Thyroid gland (tissue), 4 donors: ENCODE measurements at regions not wholly inside any gene's neighbourhood (a gene's known extent, or its start where the extent isn't known, plus 50 kb on each side); places are given as distances from the start of the nearest gene placed in this dataset.

Experiments
- CTCF ChIP-seq, 6 experiments: fragments of 200-600 bp in 3 of 6; fragments of 450-650 bp in 3 of 6; sonication (generic) in 3 of 6; IDR thresholded peaks; one replicate each; pipeline ENCODE4 v1.5.1; 2016 to 2019; ENCODE audit warnings: antibody characterized with exemption in 6 of 6, mild to moderate bottlenecking in 2 of 6, inconsistent platforms in 1 of 6, moderate library complexity in 1 of 6
- POLR2A ChIP-seq, 2 donors: fragments of 450-650 bp; IDR thresholded peaks; one replicate each; pipeline ENCODE4 v1.6.1; 2017; ENCODE audit warnings: antibody characterized with exemption in 2 of 2, mild to moderate bottlenecking in 2 of 2, moderate library complexity in 1 of 2

- TF ChIP-seq CTCF (IDR thresholded peaks at IDR 0.05), result no peak
- TF ChIP-seq POLR2A (IDR thresholded peaks at IDR 0.05), result no peak
These were observed 175.5 kb downstream of the AACS start for GRCh38 chr12:125240717-125241116.
